Colonic mucosa (tissue), 4 donors: ENCODE measurements at regions not wholly inside any gene's neighbourhood (a gene's known extent, or its start where the extent isn't known, plus 50 kb on each side); places are given as distances from the start of the nearest gene placed in this dataset.

ENCODE experiments used
- DNase-seq: peaks from one replicate; pipeline ENCODE4 v3.0.0-alpha.2; 2020
- H3K27ac ChIP-seq: fragments of 200-600 bp; one replicate; pipeline ENCODE4 v1.8.0; 2021
- H3K27me3 ChIP-seq: fragments of 200-600 bp; one replicate; pipeline ENCODE4 v1.8.0; 2021
- H3K36me3 ChIP-seq: fragments of 200-600 bp; one replicate; pipeline ENCODE4 v1.8.0; 2021
- H3K4me1 ChIP-seq: fragments of 200-600 bp; one replicate; pipeline ENCODE4 v1.8.0; 2021; ENCODE audit warnings: mild to moderate bottlenecking
- H3K4me3 ChIP-seq: fragments of 200-600 bp; one replicate; pipeline ENCODE4 v1.8.0; 2021
- H3K9ac ChIP-seq, 2 donors: one replicate each; pipeline ENCODE4 v1.7.0; 2013; ENCODE audit warnings: control low read depth in 2 of 2, low read depth in 2 of 2, low read length in 2 of 2
- H3K9me3 ChIP-seq: fragments of 200-600 bp; one replicate; pipeline ENCODE4 v1.8.0; 2021
- intact Hi-C: fragments of 100-400 bp; cut with DNase I; formaldehyde crosslinking; loops from one replicate; pipeline ENCODE4 v1.14.1; 2022
- TF ChIP-seq, protein P1 (sequence below): fragments of 200-600 bp; IDR thresholded peaks from one replicate; pipeline ENCODE4 v1.8.0; 2022; ENCODE audit warnings: antibody characterized with exemption, mild to moderate bottlenecking
- donor health status: healthy.
- donor health status: DM: no; HTN: no; CAD: no.
- donor health status: DM: no; HTN: no; CAD: no.

DNA sequence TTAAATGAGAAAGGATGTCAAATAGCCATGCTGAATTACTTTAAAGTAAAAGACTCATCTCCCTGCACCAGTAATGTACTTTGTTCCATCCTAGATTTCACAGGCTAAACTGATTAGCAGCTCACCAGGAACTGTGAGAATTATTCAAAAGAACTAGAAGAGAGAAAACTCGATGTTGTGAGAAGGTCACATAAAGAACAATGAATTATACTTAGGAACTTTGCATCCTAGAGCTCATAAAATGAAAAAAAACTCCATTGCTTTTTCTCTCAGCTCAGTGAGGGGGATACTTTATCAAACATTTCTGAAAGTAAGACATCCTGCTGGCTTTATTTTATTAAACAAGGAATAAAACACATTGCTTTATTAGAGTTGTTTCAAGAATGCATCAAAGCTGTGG lies 278.5 kb downstream of the MRPL39 start:
- no peak overlapping the region for H3K9ac ChIP-seq
- no peak overlapping the region for H3K4me3 ChIP-seq
- no peaks in the 10 kb centered on the region for H3K27me3 ChIP-seq
- H3K27ac ChIP-seq, result no peak overlapping the region
- DNase-seq, result no peak
- TF ChIP-seq, protein P1, sequence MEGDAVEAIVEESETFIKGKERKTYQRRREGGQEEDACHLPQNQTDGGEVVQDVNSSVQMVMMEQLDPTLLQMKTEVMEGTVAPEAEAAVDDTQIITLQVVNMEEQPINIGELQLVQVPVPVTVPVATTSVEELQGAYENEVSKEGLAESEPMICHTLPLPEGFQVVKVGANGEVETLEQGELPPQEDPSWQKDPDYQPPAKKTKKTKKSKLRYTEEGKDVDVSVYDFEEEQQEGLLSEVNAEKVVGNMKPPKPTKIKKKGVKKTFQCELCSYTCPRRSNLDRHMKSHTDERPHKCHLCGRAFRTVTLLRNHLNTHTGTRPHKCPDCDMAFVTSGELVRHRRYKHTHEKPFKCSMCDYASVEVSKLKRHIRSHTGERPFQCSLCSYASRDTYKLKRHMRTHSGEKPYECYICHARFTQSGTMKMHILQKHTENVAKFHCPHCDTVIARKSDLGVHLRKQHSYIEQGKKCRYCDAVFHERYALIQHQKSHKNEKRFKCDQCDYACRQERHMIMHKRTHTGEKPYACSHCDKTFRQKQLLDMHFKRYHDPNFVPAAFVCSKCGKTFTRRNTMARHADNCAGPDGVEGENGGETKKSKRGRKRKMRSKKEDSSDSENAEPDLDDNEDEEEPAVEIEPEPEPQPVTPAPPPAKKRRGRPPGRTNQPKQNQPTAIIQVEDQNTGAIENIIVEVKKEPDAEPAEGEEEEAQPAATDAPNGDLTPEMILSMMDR, result no peak
- no peaks in the 10 kb centered on the region for H3K36me3 ChIP-seq
- no peaks in the 10 kb centered on the region for H3K9me3 ChIP-seq
- intact Hi-C loops, result no loop called here
- H3K4me1 ChIP-seq, result no peaks in the 10 kb centered on the region

- H3K4me3 ChIP-seq, result no peak overlapping the region
- no peaks in the 10 kb centered on the region for H3K4me1 ChIP-seq
- no peaks in the 10 kb centered on the region for H3K9me3 ChIP-seq
- intact Hi-C loops, result no loop called here
- TF ChIP-seq, protein P1, result no peak
- no peak for DNase-seq
- no peaks in the 10 kb centered on the region for H3K27me3 ChIP-seq
- no peak overlapping the region for H3K9ac ChIP-seq
- no peak overlapping the region for H3K27ac ChIP-seq
- H3K36me3 ChIP-seq, result no peaks in the 10 kb centered on the region
Observed at GRCh38 chr21:25326181-25326580, 281.1 kb downstream of the MRPL39 start.

GRCh38 chr21:25324666-25325065 lies 282.6 kb downstream of the MRPL39 start:
- no peak overlapping the region for H3K4me3 ChIP-seq
- no peaks in the 10 kb centered on the region for H3K36me3 ChIP-seq
- no peak overlapping the region for H3K27ac ChIP-seq
- no peak for DNase-seq
- no peaks in the 10 kb centered on the region for H3K9me3 ChIP-seq
- H3K27me3 ChIP-seq, result no peaks in the 10 kb centered on the region
- H3K9ac ChIP-seq, result no peak overlapping the region
- TF ChIP-seq, protein P1, result no peak
- H3K4me1 ChIP-seq, result no peaks in the 10 kb centered on the region
- intact Hi-C loops, result no loop called here

- H3K27me3 ChIP-seq, result no peaks in the 10 kb centered on the region
- no peak overlapping the region for H3K9ac ChIP-seq
- no peak overlapping the region for H3K4me3 ChIP-seq
- H3K27ac ChIP-seq, result no peak overlapping the region
- intact Hi-C loops, result no loop called here
- no peaks in the 10 kb centered on the region for H3K36me3 ChIP-seq
- H3K4me1 ChIP-seq, result no peaks in the 10 kb centered on the region
- no peaks in the 10 kb centered on the region for H3K9me3 ChIP-seq
- TF ChIP-seq, protein P1, result no peak
- no peak for DNase-seq
Observed at GRCh38 chr21:25323356-25323949, 283.8 kb downstream of the MRPL39 start.

- Histone ChIP-seq H3K4me1 (no peaks in the 10 kb centered on the region), H3K27me3 (no peaks in the 10 kb centered on the region), H3K4me3 (no peak overlapping the region), H3K27ac (no peak overlapping the region), H3K9ac (no peak overlapping the region), H3K9me3 (no peaks in the 10 kb centered on the region), H3K36me3 (no peaks in the 10 kb centered on the region)
- no peak for DNase-seq
- TF ChIP-seq, protein P1, result no peak
- intact Hi-C loops, result no loop called here
Observed at GRCh38 chr21:25314247-25314646, 293.0 kb downstream of the MRPL39 start.
